Fibroblast of skin of left quadriceps (primary cell): ENCODE measurements at regions not wholly inside any gene's neighbourhood (a gene's known extent, or its start where the extent isn't known, plus 50 kb on each side); places are given as distances from the start of the nearest gene placed in this dataset.

Experiments used
- DNase-seq, 2 experiments: peaks; one replicate each; pipeline ENCODE4 v3.0.0-alpha.2; 2013; ENCODE audit warnings: low read depth in 2 of 2

DNA sequence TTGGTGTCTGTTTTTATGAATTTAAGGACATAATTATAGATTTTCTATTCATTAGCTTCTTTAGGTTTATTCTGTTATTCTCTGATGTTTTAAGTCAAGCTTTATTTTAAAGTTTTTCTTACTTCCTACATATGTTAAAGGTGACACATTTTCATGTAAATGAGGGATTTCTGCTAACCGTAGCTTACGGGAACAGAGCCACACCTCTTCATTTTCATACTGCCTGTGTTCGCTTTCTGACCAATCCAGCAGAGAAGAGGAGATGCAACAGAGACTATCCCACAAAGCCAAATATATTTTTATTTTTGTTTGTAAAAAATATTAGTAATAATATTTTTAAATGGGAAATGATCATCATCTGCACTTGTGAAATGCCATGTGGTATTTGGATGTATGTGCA lies 774.1 kb downstream of the BRD1 start:
- DNase-seq, result no peak

- no peak for DNase-seq
Observed at GRCh38 chr22:49052560-49052959, 775.1 kb downstream of the BRD1 start.

DNA sequence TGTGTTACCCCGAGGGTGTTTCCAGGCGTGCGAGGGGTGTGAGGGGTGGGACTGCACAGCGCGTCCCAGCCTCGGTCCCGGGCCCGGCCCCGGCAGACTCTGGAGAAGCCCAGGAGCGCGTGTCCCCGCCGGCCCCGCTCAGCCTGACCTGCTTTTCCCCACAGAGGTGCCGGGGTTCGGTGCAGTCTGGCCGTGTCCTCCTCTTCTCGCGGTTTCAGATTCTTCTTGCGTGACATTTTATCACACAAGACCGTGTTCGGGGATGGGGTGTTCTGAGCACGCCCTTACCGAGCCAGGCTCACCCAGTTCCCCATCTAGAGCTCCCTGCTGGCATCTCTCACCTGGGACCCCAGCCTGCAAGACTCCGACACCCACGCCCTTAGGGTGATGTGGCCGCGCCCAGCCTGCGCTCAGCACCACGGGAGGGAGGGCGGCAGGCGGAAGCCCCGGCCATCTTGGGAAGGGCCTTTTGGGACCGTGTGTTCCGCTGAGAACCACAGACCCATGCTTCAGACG lies 775.6 kb downstream of the BRD1 start:
- peak in 1 of 2 experiments; percentile 0 for DNase-seq

DNA sequence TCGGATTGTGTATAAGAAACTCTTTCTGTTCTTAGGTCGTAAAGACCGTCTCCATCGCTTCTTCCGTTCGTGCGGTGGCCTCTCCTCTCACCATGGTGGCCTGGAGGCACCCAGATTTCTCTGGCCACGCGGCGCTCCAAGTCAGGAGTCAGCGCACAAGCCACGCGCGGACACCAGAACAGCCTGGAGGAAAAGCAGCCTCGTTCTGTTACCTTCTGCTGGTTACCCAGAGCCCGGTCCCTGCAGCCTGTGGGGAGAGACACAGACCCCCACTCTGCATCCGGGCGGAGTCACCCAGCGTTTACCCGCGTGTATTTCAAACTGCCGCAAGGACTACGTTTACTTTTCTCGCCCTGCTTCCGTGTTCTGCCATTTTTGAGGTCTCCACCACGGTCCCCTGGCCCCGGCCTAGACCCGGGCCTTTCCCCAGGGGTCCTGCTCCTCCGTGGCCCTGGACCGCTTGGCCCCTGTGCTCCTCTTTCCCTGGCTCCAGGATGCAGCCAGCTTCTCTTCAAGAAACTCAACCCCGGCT lies 776.1 kb downstream of the BRD1 start:
- DNase-seq, result no peak

- no peak for DNase-seq
Observed at GRCh38 chr22:49049691-49050090, 778.0 kb downstream of the BRD1 start.

DNA sequence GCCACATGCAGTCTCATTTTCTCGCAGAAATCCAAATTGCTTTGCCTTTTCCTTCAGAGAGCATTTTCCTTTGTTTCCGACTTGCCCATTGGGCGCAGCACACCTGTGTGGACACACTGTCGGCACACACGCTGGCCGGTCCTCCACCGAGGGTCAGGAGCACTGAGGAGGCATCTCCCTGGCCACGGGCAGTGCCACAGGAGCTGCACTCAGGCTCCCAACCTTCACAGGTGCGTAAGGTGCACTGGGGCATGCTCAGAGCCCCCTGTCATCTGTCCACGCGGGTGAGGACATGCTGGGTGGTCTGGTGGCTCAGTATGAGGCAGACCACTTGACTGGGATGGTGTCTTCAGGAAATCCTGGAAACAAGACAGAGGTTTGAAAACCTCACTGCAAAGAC lies 779.1 kb downstream of the BRD1 start:
- DNase-seq, result no peak

DNA sequence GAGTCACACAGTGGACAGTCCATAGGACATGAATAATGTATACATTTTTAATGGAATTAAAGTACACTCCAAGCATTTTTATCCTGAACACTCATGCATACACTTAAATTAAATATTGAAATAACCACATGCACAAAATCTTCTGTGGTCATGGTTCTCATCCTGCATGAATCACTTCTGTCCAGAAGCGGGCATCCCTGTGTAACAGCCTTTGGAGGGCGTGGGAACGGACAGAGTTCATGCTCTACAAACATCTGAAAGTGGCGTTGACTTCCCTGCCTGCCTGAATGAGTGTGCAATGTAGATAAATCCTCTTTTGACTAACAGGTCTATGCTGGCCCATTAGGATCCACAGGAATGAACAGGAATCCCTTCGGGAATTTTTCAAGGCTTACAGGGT lies 780.2 kb downstream of the BRD1 start:
- no peak for DNase-seq

DNA sequence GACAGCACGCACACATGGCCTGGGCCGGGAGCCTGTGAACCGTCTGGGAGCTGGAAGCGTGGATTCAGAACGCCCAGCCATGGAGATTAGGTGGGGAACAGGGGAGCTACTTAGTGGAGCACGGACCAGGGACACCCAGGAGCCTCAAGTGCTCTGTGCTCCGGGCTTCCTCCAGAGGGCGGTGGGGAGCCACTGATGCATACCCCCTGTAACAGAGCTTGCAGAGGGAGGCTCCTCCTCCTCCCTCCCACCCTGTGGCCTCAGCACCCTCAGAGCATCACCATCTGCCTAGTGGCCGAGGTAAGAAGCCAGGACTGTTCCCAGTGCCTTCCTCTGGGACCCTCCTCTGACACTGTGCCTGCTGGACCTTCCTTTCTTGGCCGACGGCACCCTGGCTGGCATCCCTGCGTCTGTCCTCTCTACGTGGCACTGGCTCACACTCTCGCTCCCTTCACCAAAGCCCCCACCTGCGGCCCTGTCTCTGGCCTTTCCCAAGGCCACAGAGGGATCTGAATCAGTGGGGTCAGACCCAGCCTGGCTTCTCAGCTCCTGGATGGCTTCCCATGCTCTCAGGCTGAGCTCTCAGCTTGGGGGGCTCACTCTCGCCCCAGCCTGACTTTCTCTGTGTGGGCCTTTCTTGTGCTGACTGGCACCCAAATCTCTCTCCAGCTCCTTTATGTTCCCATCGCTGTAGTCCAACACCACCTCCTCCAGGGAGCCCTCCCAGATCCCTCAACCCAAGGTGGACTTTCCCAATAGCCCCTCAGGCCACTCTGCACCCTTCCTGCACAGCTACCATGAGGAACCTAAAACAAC lies 780.9 kb downstream of the BRD1 start:
- no peak for DNase-seq

- no peak for DNase-seq
Observed at GRCh38 chr22:49046000-49046545, 781.6 kb downstream of the BRD1 start.

- DNase-seq, result no peak
Observed at GRCh38 chr22:49045276-49045675, 782.4 kb downstream of the BRD1 start.

- DNase-seq, result no peak
Observed at GRCh38 chr22:49044776-49045175, 782.9 kb downstream of the BRD1 start.

GRCh38 chr22:49044091-49044490 lies 783.6 kb downstream of the BRD1 start:
- no peak for DNase-seq

DNA sequence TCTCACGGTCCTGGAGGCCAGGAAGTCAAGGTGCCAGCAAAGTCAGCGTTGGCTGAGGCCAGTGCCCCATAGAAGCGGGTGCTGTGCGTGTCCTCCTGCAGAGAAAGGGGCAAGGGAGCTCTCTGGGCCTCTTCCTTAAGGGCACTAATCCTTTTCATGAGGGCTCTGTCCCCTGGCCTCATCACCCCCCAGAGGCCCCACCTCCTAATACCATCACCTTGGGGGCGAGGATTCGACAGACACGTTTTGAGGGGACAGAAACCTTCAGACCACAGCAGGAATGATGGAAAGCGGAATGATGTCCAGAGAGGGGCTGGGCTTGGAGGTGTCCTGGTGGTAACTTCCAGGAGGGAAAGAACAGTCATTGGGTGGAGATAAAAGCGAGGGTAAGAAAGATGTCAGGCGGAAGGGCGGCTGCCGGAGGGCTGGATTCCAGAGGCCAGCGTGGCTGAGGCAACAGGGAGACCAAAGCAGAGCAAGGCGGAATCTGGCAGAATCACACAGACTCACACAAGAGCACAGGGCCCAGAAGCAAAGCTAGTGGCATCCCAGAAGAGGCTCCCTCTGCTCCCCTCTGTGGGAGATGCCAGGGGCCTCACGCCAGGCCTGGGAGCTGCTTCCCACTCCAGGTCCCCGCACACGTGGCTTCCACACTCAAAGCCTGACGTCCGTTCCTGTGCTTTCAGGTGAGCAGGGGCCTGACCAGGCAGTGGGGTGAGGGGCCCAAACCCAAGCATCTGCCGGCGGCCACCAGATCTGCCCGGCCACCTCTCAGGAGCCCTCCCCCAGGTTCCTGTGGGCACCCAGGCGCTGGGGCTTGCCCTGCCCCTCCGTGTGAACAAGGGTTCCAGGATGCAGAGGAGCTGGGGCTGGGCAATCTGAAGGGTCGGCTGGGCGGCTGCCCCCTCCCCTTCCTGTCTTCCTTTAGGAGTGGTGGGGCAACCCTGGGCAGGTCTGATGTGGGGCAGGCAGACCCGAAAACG lies 784.5 kb downstream of the BRD1 start:
- no peak for DNase-seq

DNA sequence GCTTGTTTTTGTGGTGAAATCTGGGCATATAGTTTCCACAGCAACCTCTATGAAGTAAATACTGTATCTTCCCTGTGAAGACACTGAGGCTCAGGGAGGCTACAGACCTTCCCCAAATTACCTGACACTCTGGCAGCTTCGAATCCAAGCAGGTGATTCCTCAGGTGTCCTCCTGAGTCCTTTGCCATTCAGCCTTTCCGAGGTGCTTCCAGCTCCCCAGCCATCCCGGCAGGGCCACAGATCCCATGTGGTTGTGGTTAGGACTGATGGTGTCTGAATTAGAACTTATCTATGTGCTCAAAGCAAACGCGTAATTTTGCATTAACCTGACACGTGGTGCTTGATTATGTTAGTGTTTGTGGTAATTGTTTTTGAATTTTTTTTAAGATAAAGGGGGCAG lies 785.6 kb downstream of the BRD1 start:
- no peak for DNase-seq

- no peak for DNase-seq
Observed at GRCh38 chr22:49040754-49041467, 786.8 kb downstream of the BRD1 start.

- DNase-seq, result no peak
Observed at GRCh38 chr22:49040111-49040510, 787.6 kb downstream of the BRD1 start.

DNA sequence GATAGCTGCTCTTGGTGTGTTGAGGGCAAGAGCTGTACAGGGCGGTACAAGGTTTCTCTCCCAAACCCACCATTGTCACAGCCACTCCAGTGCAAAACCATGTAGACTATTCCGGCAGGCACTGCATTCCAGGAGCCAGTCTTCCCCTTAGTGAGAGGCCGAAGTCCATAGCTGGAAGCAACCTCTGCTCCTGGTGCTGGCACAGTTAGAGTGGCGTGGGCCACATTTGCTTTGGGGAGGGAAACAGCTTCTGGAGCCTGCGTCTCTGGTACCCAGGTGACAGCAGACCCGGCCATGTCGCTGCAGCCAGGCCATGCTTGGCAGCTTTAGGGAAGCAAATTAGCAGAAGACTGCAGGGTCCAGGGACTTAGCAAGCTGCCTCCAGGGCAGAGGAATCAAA lies 788.0 kb downstream of the BRD1 start:
- DNase-seq, result no peak

- DNase-seq, result no peak
Observed at GRCh38 chr22:49037701-49038245, 789.9 kb downstream of the BRD1 start.

GRCh38 chr22:49036513-49036912 lies 791.2 kb downstream of the BRD1 start:
- DNase-seq, result no peak

- no peak for DNase-seq
Observed at GRCh38 chr22:49035818-49036457, 791.7 kb downstream of the BRD1 start.
